Large intestine (tissue), 3 donors: ENCODE measurements at regions not wholly inside any gene's neighbourhood (a gene's known extent, or its start where the extent isn't known, plus 50 kb on each side); places are given as distances from the start of the nearest gene placed in this dataset.

Experiments
- DNase-seq, 2 donors: peaks; one replicate each; pipeline versions ENCODE4 v3.0.0 to v3.0.0-alpha.2; 2013
- H3K27ac ChIP-seq: one replicate; pipeline ENCODE4 v1.5.1; 2013; ENCODE audit warnings: low read length
- H3K27me3 ChIP-seq: 2 replicates; pipeline ENCODE4 v1.6.1; 2013; ENCODE audit warnings: low read length; ENCODE audit not compliant: control insufficient read depth, insufficient read depth
- H3K36me3 ChIP-seq: 2 replicates; pipeline ENCODE4 v1.6.1; 2013; ENCODE audit warnings: low read length; ENCODE audit not compliant: control insufficient read depth, insufficient read depth
- H3K4me1 ChIP-seq: one replicate; pipeline ENCODE4 v1.6.1; 2013; ENCODE audit warnings: low read length; ENCODE audit not compliant: control insufficient read depth, insufficient read depth
- H3K4me3 ChIP-seq: one replicate; pipeline ENCODE4 v1.5.1; 2013; ENCODE audit warnings: low read length
- H3K9me3 ChIP-seq: one replicate; pipeline ENCODE4 v1.6.1; 2013; ENCODE audit warnings: mild to moderate bottlenecking, low read depth, low read length, moderate library complexity; ENCODE audit not compliant: control insufficient read depth
- WGBS: methylation state at CpG from one replicate; pipeline ENCODE4 v1.1.5; 2013; ENCODE audit warnings: low lambda C conversion rate; ENCODE audit not compliant: insufficient coverage; 5-methylcytosine and 5-hydroxymethylcytosine counted together

- Histone ChIP-seq H3K4me1 (no peaks in the 10 kb centered on the region), H3K9me3 (no peaks in the 10 kb centered on the region), H3K4me3 (no peak overlapping the region), H3K36me3 (no peaks in the 10 kb centered on the region), H3K27me3 (no peaks in the 10 kb centered on the region), H3K27ac (no peak overlapping the region)
- no CpG with 5 or more reads among the region's 9 CpGs for WGBS
- DNase-seq: no peak
These were observed 256.2 kb downstream of the FIGN start for GRCh38 chr2:163479599-163479998.

GRCh38 chr2:163475815-163476214, 260.0 kb downstream of the FIGN start:
- Histone ChIP-seq H3K4me1 (no peaks in the 10 kb centered on the region), H3K27ac (no peak overlapping the region), H3K9me3 (no peaks in the 10 kb centered on the region), H3K27me3 (no peaks in the 10 kb centered on the region), H3K36me3 (no peaks in the 10 kb centered on the region), H3K4me3 (no peak overlapping the region)
- DNase-seq: no peak
- WGBS: 33% methylated on average over 1 of the region's 3 CpGs

- Histone ChIP-seq H3K27me3 (no peaks in the 10 kb centered on the region), H3K9me3 (no peaks in the 10 kb centered on the region), H3K4me1 (no peaks in the 10 kb centered on the region), H3K4me3 (no peak overlapping the region), H3K36me3 (no peaks in the 10 kb centered on the region), H3K27ac (no peak overlapping the region)
- WGBS: no CpG with 5 or more reads among the region's 4 CpGs
- no peak for DNase-seq
These were observed 260.9 kb downstream of the FIGN start for GRCh38 chr2:163474889-163475288.

DNA sequence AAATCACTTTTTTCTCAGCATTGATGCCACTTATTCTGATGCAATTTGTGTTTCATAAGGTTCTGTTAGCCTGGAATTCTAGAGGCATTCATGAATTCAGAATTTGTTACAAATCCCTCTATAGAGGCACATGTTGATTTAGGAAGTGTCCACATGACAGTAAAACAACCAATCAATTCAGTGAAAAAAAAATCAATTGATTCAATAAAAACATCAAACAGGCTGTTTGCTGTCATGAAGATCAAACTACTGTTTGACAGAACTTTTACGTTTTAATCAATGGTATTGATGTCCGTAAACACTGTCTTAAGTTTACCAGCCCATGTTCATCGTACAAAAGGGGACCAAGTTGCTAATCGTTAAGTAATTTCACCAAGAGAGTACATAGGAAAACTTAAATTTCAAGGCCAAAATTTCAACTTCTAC, 261.5 kb downstream of the FIGN start:
- Histone ChIP-seq H3K4me1 (no peaks in the 10 kb centered on the region), H3K9me3 (no peaks in the 10 kb centered on the region), H3K4me3 (no peak overlapping the region), H3K27ac (no peak overlapping the region), H3K36me3 (no peaks in the 10 kb centered on the region), H3K27me3 (no peaks in the 10 kb centered on the region)
- 80% methylated on average over 2 of the region's 4 CpGs for WGBS
- no peak for DNase-seq

GRCh38 chr2:163471947-163472346, 263.9 kb downstream of the FIGN start:
- no CpG with 5 or more reads among the region's 1 CpG for WGBS
- Histone ChIP-seq H3K4me3 (no peak overlapping the region), H3K27me3 (no peaks in the 10 kb centered on the region), H3K4me1 (no peaks in the 10 kb centered on the region), H3K27ac (no peak overlapping the region), H3K36me3 (no peaks in the 10 kb centered on the region), H3K9me3 (no peaks in the 10 kb centered on the region)
- no peak for DNase-seq

DNA sequence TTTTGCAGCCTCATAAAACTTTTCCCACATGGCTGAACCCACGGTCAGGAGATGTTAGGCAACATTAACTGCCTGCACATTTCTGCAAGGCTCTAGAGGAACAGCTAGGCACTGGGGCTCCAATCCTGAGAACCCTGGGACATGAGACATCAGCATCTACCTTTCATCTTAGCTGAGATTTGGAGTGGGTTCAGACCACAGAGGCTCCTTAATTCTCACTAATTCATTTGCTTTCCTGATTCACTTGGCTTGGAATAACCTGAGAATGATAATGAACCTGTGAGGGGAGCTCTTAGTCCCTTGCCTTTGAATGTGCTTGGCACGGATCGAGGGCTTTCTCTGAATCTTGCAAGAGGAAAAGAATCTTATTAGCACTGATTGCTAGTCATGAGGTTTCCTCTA, 266.2 kb downstream of the FIGN start:
- no peaks in the 10 kb centered on the region for H3K27me3 ChIP-seq
- no peaks in the 10 kb centered on the region for H3K36me3 ChIP-seq
- no peaks in the 10 kb centered on the region for H3K4me1 ChIP-seq
- H3K9me3 ChIP-seq: no peaks in the 10 kb centered on the region
- WGBS: no CpG with 5 or more reads among the region's 3 CpGs
- H3K4me3 ChIP-seq: no peak overlapping the region
- DNase-seq: no peak
- no peak overlapping the region for H3K27ac ChIP-seq

DNA sequence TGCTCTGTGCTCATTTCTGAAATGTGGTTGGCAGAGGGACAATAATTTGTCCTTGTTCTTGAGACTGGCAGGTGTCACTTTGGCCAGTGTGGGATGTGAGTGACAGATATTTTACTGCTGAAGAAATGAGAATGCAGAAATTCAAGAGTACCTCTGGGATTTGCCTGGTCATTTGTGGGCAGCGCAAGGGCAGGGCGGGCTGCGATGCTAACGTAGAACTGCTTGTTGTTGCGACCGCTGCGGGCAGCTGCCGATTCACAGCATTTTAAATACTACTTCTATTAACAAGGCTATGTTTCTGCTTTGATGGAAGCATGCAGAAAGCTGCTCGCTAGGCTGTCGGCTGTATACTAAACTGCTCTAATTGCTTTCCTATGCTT, 268.6 kb downstream of the FIGN start:
- no peak overlapping the region for H3K4me3 ChIP-seq
- DNase-seq: no peak
- no peaks in the 10 kb centered on the region for H3K27me3 ChIP-seq
- H3K27ac ChIP-seq: no peak overlapping the region
- WGBS: no CpG with 5 or more reads among the region's 10 CpGs
- H3K4me1 ChIP-seq: no peaks in the 10 kb centered on the region
- H3K36me3 ChIP-seq: no peaks in the 10 kb centered on the region
- H3K9me3 ChIP-seq: no peaks in the 10 kb centered on the region

- no peak for DNase-seq
- Histone ChIP-seq H3K27ac (no peak overlapping the region), H3K4me3 (no peak overlapping the region), H3K9me3 (no peaks in the 10 kb centered on the region), H3K4me1 (no peaks in the 10 kb centered on the region), H3K36me3 (no peaks in the 10 kb centered on the region), H3K27me3 (no peaks in the 10 kb centered on the region)
- 94% methylated on average over 3 of the region's 11 CpGs for WGBS
These were observed 269.2 kb downstream of the FIGN start for GRCh38 chr2:163466331-163467250.

GRCh38 chr2:163465440-163465839, 270.4 kb downstream of the FIGN start:
- no peak overlapping the region for H3K4me3 ChIP-seq
- no peaks in the 10 kb centered on the region for H3K9me3 ChIP-seq
- H3K27ac ChIP-seq: no peak overlapping the region
- H3K27me3 ChIP-seq: no peaks in the 10 kb centered on the region
- peak; percentile 9 to 19 for DNase-seq
- WGBS: no CpG with 5 or more reads among the region's 2 CpGs
- no peaks in the 10 kb centered on the region for H3K36me3 ChIP-seq
- no peaks in the 10 kb centered on the region for H3K4me1 ChIP-seq

- H3K4me3 ChIP-seq: no peak overlapping the region
- no peak for DNase-seq
- H3K36me3 ChIP-seq: no peaks in the 10 kb centered on the region
- no peaks in the 10 kb centered on the region for H3K9me3 ChIP-seq
- H3K4me1 ChIP-seq: no peaks in the 10 kb centered on the region
- no peaks in the 10 kb centered on the region for H3K27me3 ChIP-seq
- 80% methylated on average over 1 of the region's 3 CpGs for WGBS
- no peak overlapping the region for H3K27ac ChIP-seq
These were observed 272.4 kb downstream of the FIGN start for GRCh38 chr2:163463411-163463810.

DNA sequence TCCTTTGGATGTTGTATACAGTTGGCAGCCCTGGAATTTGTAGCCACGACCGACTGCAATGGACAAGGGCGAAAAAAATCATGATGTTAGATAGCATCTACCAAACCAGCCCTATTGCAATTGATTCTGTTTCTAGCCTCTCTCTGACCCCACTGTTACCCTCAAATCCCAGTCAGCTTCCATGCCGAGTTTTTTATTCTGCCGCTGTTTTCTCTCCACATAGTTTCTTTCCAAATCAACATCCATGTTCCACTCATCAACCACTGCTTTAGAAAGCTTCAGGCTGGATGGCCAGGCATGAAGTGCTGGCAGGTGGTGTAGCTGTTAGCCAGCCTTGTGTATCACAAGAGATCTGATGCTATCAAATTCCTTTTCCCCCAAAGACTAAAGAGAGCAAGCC, 272.8 kb downstream of the FIGN start:
- DNase-seq: no peak
- H3K9me3 ChIP-seq: no peaks in the 10 kb centered on the region
- H3K27me3 ChIP-seq: no peaks in the 10 kb centered on the region
- H3K4me1 ChIP-seq: no peaks in the 10 kb centered on the region
- no peak overlapping the region for H3K27ac ChIP-seq
- WGBS: 94% methylated on average over 3 of the region's 5 CpGs
- H3K36me3 ChIP-seq: no peaks in the 10 kb centered on the region
- H3K4me3 ChIP-seq: no peak overlapping the region
